22Rv1 (cell line): ENCODE measurements at regions not wholly inside any gene's neighbourhood (a gene's known extent, or its start where the extent isn't known, plus 50 kb on each side); places are given as distances from the start of the nearest gene placed in this dataset.

Source experiments
- ZFX ChIP-seq: fragments of 450-650 bp; IDR thresholded peaks from 2 replicates; pipeline ENCODE4 v1.6.1; 2017; ENCODE audit warnings: antibody characterized with exemption, borderline replicate concordance
- TF ChIP-seq, protein P1 (sequence below): fragments of 450-650 bp; IDR thresholded peaks from 2 replicates; pipeline ENCODE4 v1.5.1; 2017; ENCODE audit warnings: mild to moderate bottlenecking

DNA sequence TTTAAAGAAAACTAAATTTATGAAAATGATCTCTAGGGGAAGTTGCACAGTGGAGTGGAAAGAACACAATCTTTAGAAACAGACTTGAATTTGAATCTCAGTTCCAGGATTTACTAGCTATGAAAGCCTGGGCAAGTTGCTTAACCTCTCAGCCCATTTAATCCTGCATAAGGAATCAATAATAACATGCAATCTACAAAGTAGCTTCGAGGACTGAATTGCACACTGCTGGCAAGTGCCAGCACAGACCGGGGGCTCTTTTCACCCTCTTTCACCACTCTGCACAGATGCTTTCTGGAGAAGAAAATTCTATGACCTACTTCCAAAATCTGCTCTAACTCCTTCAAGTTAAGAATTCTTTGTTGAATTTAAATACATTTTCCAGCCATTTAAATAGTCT is 63.4 kb upstream of the ANK3 start:
- TF ChIP-seq, protein P1, sequence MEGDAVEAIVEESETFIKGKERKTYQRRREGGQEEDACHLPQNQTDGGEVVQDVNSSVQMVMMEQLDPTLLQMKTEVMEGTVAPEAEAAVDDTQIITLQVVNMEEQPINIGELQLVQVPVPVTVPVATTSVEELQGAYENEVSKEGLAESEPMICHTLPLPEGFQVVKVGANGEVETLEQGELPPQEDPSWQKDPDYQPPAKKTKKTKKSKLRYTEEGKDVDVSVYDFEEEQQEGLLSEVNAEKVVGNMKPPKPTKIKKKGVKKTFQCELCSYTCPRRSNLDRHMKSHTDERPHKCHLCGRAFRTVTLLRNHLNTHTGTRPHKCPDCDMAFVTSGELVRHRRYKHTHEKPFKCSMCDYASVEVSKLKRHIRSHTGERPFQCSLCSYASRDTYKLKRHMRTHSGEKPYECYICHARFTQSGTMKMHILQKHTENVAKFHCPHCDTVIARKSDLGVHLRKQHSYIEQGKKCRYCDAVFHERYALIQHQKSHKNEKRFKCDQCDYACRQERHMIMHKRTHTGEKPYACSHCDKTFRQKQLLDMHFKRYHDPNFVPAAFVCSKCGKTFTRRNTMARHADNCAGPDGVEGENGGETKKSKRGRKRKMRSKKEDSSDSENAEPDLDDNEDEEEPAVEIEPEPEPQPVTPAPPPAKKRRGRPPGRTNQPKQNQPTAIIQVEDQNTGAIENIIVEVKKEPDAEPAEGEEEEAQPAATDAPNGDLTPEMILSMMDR, result no peak
- no peak for TF ChIP-seq ZFX
